Transverse colon (tissue), 4 donors: ENCODE measurements at regions not wholly inside any gene's neighbourhood (a gene's known extent, or its start where the extent isn't known, plus 50 kb on each side); places are given as distances from the start of the nearest gene placed in this dataset.

Experiments
- EP300 ChIP-seq: sonication (generic); formaldehyde crosslinking; IDR thresholded peaks from one replicate; pipeline ENCODE4 v1.6.1; 2017; ENCODE audit warnings: antibody characterized with exemption, low read depth
- POLR2A ChIP-seq: fragments of 450-650 bp; IDR thresholded peaks from one replicate; pipeline ENCODE4 v1.6.1; 2016; ENCODE audit warnings: antibody characterized with exemption, mild to moderate bottlenecking, moderate library complexity
- POLR2AphosphoS5 ChIP-seq, 3 donors: sonication (generic); formaldehyde crosslinking; IDR thresholded peaks; one replicate each; pipeline ENCODE4 v1.6.1; 2016; ENCODE audit warnings: antibody characterized with exemption in 3 of 3
- TF ChIP-seq, protein P1 (sequence below), 5 experiments: fragments of 200-600 bp in 3 of 5; fragments of 450-650 bp in 2 of 5; sonication (generic) in 3 of 5; IDR thresholded peaks; 1 replicate in 2 of 5; 2 replicates in 3 of 5; pipeline ENCODE4 v1.5.1; 2016 to 2017; ENCODE audit warnings: antibody characterized with exemption in 5 of 5, inconsistent platforms in 3 of 5, mild to moderate bottlenecking in 2 of 5, moderate library complexity in 1 of 5

DNA sequence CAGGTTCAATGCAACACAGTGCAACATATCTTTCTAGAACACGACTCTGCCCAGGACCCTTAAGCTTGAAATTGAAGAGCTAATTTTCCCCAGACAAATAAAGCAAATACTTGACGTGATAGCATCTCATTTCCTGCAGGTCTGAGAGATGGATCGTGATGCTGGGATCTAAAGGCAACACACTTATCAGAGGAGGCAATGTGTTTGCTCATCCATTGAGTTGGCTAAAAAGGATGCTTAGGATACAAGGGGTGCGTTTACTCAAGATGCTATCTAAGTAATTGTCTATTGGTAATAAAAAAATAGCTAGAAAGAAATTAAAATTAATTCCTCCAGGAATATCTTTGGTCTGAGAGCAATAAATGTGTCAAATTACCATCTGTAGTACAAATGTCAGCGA lies 129.0 kb downstream of the SOCS6 start:
- TF ChIP-seq, protein P1, sequence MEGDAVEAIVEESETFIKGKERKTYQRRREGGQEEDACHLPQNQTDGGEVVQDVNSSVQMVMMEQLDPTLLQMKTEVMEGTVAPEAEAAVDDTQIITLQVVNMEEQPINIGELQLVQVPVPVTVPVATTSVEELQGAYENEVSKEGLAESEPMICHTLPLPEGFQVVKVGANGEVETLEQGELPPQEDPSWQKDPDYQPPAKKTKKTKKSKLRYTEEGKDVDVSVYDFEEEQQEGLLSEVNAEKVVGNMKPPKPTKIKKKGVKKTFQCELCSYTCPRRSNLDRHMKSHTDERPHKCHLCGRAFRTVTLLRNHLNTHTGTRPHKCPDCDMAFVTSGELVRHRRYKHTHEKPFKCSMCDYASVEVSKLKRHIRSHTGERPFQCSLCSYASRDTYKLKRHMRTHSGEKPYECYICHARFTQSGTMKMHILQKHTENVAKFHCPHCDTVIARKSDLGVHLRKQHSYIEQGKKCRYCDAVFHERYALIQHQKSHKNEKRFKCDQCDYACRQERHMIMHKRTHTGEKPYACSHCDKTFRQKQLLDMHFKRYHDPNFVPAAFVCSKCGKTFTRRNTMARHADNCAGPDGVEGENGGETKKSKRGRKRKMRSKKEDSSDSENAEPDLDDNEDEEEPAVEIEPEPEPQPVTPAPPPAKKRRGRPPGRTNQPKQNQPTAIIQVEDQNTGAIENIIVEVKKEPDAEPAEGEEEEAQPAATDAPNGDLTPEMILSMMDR (IDR thresholded peaks at IDR 0.05), result no peak
- TF ChIP-seq EP300, result no peak
- no peak for TF ChIP-seq POLR2A
- TF ChIP-seq POLR2AphosphoS5 (IDR thresholded peaks at IDR 0.05), result no peak
